SJSA1 (cell line): ENCODE measurements at regions not wholly inside any gene's neighbourhood (a gene's known extent, or its start where the extent isn't known, plus 50 kb on each side); places are given as distances from the start of the nearest gene placed in this dataset.
A peak's percentile ranks its signal among the peaks of the same experiment; 100 is the strongest.
"Not testable (repeated sequence)": the region's sequence is repeated elsewhere in the genome, so short reads cannot be mapped to it uniquely, and the experiment has no call there.

Experiments
- DNase-seq, 2 experiments: peaks; one replicate each; pipeline ENCODE4 v3.0.0-alpha.2; 2015 to 2020; ENCODE audit warnings: low spot score in 2 of 2, low read depth in 1 of 2
- H3K27ac ChIP-seq: fragments of 250-450 bp; sonication (Bioruptor Pico); 2 replicates; pipeline ENCODE4 v1.5.1; 2020; ENCODE audit warnings: mild to moderate bottlenecking, moderate library complexity
- H3K27me3 ChIP-seq: fragments of 250-450 bp; sonication (Bioruptor Pico); replicated peaks from 2 replicates; pipeline ENCODE4 v1.5.1; 2020; ENCODE audit warnings: mild to moderate bottlenecking, moderate library complexity
- H3K36me3 ChIP-seq: fragments of 250-450 bp; sonication (Bioruptor Pico); 2 replicates; pipeline ENCODE4 v1.5.1; 2020; ENCODE audit warnings: mild to moderate bottlenecking
- H3K4me1 ChIP-seq: fragments of 250-450 bp; sonication (Bioruptor Pico); replicated peaks from 2 replicates; pipeline ENCODE4 v1.6.1; 2021; ENCODE audit warnings: mild to moderate bottlenecking
- H3K4me3 ChIP-seq: fragments of 250-450 bp; sonication (Bioruptor Pico); 2 replicates; pipeline ENCODE4 v1.5.1; 2020; ENCODE audit warnings: mild to moderate bottlenecking
- H3K9me3 ChIP-seq: fragments of 250-450 bp; sonication (Bioruptor Pico); replicated peaks from 2 replicates; pipeline ENCODE4 v1.5.1; 2020; ENCODE audit warnings: mild to moderate bottlenecking

DNA sequence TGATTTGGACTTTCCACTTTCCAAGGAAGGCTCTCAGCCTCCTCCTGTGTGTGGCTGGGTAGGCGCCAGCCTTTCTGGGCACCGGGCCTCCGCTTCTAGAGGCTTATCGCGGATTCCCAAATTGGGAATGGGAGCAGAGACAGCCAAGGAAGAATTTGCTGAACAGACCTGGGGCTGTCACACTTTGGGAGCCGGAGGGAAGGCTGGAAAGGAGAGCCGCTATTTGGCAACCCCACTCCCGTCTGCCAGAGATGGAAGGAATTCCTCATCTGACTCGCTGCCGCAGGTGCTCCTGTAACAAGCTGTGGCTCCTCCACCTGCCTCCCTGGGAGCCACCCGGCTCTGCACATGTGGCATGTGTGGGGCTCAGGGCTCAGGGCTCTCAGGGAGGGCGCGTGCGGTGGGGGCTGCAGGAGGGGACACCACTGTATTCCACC lies 50.8 kb upstream of the ECHDC3 start:
- Histone ChIP-seq H3K27ac (no peak overlapping the region), H3K4me1 (no peaks in the 10 kb centered on the region), H3K9me3 (no peaks in the 10 kb centered on the region), H3K36me3 (no peaks in the 10 kb centered on the region), H3K4me3 (no peak overlapping the region), H3K27me3 (no peaks in the 10 kb centered on the region)
- DNase-seq = no peak

DNA sequence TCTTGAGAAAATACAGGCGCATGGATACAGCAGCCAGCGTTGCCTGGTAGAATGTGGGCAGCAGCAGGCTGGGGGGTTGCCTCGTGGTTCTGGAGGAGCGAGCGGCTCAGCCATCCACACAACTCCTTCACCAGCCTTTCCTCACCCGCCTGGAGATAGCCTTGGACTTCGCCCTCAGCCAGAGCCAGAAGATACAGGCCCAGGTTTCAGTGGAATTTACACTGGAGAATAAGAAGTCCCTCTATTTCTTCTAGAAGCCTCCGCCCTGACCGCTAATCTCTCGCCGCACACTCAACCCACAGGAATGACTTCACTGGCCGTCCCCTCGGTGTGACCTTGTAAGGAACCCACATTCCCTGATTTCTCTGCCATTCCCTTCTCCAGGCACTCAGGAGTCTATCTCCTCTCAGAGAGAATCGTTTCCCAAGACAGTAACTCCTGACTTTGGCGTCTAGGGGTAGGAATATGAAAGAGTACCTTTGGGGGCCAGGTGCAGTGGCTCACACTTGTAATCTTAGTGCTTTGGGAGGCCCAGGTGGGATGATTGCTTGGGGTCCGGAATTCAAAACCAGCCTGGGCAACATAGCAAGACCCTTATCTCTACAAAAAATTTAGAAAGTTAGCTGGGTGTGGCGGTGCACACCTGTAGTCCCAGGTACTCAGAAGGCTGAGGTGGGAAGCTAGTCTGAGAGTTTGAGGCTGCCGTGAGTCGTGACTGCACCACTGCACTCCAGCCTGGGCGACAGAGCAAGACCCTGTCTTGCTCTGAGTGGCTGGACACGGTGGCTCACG lies 52.0 kb upstream of the ECHDC3 start:
- DNase-seq = no peak
- no peaks in the 10 kb centered on the region for H3K36me3 ChIP-seq

DNA sequence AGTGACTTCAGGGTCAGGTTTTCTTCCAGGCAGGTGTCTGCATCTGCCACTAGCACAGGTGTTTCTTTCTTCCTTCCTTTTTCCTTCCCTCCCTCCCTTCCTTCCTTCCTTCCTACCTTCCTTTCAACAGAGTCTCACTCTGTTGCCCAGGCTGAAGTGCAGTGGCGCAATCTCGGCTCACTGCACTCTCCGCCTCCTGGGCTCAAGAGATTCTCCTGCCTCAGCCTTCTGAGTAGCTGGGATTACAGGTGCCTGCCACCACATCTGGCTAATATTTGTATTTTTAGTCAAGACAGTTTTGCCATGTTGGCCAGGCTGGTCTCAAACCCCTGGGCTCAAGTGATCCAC lies 53.8 kb upstream of the ECHDC3 start:
- H3K9me3 ChIP-seq, H3K36me3 ChIP-seq, H3K27me3 ChIP-seq, H3K27ac ChIP-seq, DNase-seq, H3K4me3 ChIP-seq: not testable (repeated sequence)
- H3K4me1 ChIP-seq = peaks cover 14% of the 10 kb centered on the region

More for the DNA sequence above, 52.0 kb upstream of the ECHDC3 start:
- H3K4me1 ChIP-seq = peaks cover 8% of the 10 kb centered on the region
- H3K27ac ChIP-seq = no peak overlapping the region
- H3K4me3 ChIP-seq = no peak overlapping the region
- H3K27me3 ChIP-seq = no peaks in the 10 kb centered on the region
- no peaks in the 10 kb centered on the region for H3K9me3 ChIP-seq

DNA sequence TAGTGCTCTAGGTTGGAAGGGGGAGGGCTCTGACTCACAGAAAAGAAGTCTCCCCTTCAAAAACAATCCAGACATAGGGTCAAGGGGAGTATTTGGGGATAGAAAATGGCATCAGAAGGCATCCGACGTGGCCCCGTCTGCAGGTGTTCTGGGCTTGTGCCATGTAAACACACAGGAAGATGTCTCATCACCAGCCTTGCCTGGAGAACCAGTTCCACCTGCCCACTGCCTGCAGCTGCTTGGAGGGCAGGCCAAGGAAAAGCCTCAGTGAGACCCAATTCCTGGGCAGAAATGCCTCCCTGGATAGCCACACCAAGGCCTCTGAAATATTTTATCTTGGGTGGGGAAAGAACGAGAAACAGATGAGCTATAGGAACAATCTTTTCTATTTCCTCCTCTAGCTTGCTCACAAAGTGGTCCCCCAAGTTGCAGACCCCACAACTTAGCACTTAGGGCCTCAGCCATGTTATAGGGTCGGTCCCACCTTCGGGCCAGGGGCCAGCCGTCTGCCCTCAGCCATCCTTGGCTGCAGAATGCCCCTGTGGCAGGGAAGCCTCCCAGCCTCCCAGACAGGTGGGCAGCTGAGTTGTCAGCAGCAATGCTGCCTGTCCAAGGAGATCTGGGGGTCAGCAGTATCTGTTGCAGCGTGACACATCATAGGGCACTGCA lies 54.3 kb upstream of the ECHDC3 start:
- Histone ChIP-seq H3K9me3 (no peaks in the 10 kb centered on the region), H3K27ac (no peak overlapping the region), H3K4me3 (no peak overlapping the region), H3K4me1 (peaks cover 14% of the 10 kb centered on the region), H3K27me3 (no peaks in the 10 kb centered on the region), H3K36me3 (no peaks in the 10 kb centered on the region)
- no peak for DNase-seq

DNA sequence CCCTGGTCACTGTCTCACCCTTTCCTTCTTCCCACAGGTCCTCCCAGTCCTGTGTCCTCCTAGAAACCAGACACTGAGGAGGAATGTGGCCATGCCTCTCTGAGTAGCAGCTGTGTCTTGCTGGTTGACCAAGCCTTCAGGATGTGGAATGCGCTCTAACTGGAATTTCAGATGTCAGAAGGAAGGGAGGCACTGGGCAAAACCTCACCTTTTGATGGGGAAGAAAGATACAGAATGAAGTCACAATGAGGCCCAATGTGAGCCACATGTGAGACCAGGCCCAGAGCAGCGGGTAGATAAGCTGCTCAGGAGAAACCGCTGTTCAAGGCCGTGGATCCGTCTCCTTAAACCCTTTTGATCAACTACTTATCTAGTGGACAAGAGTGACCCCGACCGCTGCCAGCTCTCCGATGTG lies 54.8 kb upstream of the ECHDC3 start:
- H3K27me3 ChIP-seq = no peaks in the 10 kb centered on the region
- no peak overlapping the region for H3K4me3 ChIP-seq
- no peaks in the 10 kb centered on the region for H3K36me3 ChIP-seq
- H3K9me3 ChIP-seq = no peaks in the 10 kb centered on the region
- H3K4me1 ChIP-seq = peaks cover 14% of the 10 kb centered on the region
- H3K27ac ChIP-seq = no peak overlapping the region
- no peak for DNase-seq

DNA sequence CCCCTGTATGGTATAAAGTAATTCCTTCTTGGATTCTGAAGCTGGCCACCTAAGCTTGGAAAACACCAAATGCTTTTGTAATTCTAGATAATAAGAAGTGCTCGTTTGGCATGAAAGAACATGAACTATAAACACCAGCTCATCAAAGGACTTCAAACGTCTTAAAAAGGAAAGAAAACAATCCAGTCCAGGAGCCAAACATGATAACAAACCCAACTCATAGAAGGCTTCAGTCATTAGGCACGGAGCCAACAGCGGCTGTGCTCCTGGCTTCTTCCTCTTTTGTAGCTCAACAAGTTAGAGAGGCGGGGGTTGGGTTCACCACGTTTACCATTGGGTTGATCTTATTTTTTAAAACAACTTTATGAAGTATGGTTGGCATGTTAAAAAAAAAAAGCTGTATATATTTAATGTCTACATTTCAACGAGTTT lies 56.4 kb upstream of the ECHDC3 start:
- no peaks in the 10 kb centered on the region for H3K27me3 ChIP-seq
- no peaks in the 10 kb centered on the region for H3K9me3 ChIP-seq
- peaks cover 14% of the 10 kb centered on the region for H3K4me1 ChIP-seq
- H3K4me3 ChIP-seq = no peak overlapping the region
- no peak overlapping the region for H3K27ac ChIP-seq
- peak in 1 of 2 experiments; percentile 18 for DNase-seq
- no peaks in the 10 kb centered on the region for H3K36me3 ChIP-seq

DNA sequence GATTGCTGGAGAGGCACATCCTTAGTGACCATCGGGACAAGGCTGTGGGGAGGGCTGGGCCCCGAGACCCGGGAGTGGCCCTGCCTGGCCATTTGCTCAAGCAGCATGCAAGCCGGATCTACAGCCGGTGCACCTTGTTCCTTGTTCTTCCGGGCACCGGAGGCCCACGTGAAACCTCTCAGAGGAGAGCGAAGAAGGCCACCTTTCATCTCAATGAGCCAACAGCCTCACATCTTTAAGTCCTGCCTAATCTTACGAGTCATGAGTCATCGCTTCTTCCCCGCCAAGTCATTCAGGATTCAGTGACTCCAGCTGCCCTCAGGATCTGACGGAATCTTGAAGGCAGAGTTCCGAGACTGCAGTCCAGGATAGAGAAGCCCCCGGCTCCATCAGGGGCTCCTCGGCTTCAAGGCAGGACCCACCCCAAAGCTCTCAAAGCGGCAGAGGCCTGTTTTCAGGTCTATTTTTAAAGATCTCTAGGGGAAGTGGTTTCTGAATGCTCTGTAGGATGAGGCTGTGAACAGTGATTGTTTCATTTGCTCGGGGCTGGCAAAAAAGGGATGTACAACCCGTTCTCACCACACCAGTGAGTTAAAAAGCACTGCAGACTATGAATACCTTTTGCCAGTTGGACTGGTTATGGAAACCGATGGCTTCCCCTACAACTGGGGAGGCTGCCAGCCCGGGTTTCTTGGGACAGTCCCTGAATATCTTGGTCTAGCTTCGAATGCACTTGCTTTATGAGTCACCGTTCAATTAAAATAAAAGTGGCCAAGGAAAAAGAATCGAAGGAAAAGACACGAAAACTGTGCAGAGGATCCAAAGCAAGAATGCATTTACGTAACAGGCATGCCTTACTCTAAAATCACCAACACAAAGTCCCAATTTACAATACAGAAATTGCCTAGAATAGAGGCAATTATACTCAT lies 57.2 kb upstream of the ECHDC3 start:
- peaks cover 14% of the 10 kb centered on the region for H3K4me1 ChIP-seq
- H3K36me3 ChIP-seq = no peaks in the 10 kb centered on the region
- H3K4me3 ChIP-seq = peak overlapping the region; percentile 18
- DNase-seq = peak; percentile 57
- H3K9me3 ChIP-seq = no peaks in the 10 kb centered on the region
- no peaks in the 10 kb centered on the region for H3K27me3 ChIP-seq
- H3K27ac ChIP-seq = no peak overlapping the region

DNA sequence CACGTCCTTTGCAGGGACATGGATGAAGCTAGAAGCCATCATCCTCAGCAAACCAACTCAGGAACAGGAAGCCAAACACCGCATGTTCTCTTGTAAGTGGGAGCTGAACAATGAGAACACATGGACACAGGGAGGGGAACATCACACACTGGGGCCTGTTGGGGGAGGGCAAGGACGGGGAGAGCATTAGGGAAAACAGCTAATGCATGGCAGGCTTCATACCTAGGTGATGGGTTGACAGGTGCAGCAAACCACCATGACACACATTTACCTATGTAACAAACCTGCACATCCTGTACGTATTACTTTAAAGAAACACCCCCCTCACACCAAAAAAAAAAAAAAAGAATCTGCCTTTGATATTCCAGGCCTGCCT lies 57.9 kb upstream of the ECHDC3 start:
- not testable (repeated sequence) for H3K27me3 ChIP-seq, H3K4me3 ChIP-seq

DNA sequence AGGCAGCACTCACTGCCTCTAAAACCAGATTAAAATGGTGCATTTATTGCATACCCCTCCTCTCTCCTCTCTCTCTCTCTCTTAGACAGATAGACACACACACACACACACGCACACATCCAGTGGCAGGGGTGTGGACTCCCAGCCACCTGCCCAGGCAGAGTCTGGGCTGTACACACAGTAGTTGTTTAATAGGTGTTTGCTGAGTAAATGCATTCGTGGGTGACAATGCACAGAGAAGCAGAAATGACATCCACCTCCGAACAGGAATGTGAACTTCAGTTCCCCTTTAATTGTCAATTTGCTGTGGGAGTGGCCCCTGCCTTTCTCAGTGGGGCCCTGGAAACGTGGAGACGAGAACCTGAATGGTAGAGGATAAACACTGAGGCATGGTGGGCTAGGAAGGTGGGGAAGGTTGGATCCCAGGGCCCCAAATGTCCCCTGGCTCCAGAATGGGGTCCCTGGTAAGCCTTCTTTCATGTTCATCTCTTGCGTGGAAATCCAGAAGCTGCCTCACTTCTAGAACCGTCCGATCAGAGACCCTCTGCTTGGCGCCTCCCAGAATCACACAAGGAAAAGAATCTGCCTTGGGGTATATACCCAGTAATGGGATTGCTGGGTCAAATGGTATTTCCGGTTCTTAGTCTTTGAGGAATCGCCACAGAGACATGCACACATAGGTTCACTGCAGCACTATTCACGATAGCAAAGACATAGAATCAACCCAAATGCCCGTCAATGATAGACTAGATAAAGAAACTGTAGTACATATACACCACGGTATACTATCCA lies 58.5 kb upstream of the ECHDC3 start:
- Histone ChIP-seq H3K27ac (no peak overlapping the region), H3K4me1 (peaks cover 14% of the 10 kb centered on the region), H3K9me3 (no peaks in the 10 kb centered on the region), H3K36me3 (no peaks in the 10 kb centered on the region), H3K27me3 (0 out of 2 replicates have a peak, but pooled peaks cover 5% of the 10 kb centered on the region), H3K4me3 (no peak overlapping the region)
- DNase-seq = no peak

More for the DNA sequence above, 57.9 kb upstream of the ECHDC3 start:
- H3K36me3 ChIP-seq, H3K27ac ChIP-seq, DNase-seq, H3K9me3 ChIP-seq: not testable (repeated sequence)
- H3K4me1 ChIP-seq = peaks cover 14% of the 10 kb centered on the region

DNA sequence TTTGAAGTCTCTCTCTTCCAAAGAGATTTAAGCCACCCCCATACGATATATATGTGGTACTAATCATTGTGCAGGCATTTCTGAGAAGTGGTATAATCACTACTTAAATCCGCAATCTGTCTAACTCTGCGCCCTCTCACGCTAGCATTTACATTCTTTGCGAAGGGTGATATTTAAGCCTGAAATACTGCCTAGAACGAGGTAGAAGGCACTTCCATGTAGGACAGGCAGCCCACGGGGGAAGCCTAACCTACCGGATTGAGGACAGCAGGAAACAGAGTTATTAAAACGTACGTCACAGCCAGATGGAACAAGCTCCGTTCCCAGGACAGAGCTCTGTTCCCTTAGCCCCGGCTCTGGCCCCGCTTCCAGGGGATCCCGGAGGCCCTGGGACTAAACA lies 59.3 kb upstream of the ECHDC3 start:
- Histone ChIP-seq H3K4me1 (peaks cover 14% of the 10 kb centered on the region), H3K27me3 (peaks cover 5% of the 10 kb centered on the region; the same call in 1 of the 2 replicates), H3K9me3 (no peaks in the 10 kb centered on the region), H3K27ac (no peak overlapping the region), H3K4me3 (no peak overlapping the region), H3K36me3 (no peaks in the 10 kb centered on the region)
- no peak for DNase-seq

DNA sequence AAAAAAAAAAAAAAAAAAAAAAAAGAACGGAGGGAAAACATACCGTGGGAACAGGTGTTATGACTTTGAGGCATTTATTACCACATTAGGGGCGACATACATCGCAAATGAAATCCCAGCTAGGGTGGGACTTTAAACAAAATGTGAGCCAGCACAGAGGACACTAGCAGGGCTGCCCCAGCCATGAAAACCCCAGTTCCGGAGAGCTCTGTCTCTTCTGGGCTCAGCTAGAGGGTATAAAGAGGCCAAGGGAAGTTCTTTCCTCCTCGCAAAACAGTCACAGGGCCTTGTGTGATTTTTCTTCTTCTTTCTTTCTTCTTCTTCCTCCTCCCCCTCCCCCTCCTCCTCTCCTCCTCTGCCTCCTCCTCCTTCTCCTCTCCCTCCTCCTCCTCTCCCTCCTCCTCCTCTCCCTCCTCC lies 59.9 kb upstream of the ECHDC3 start:
- no peak for DNase-seq
- H3K36me3 ChIP-seq = no peaks in the 10 kb centered on the region

DNA sequence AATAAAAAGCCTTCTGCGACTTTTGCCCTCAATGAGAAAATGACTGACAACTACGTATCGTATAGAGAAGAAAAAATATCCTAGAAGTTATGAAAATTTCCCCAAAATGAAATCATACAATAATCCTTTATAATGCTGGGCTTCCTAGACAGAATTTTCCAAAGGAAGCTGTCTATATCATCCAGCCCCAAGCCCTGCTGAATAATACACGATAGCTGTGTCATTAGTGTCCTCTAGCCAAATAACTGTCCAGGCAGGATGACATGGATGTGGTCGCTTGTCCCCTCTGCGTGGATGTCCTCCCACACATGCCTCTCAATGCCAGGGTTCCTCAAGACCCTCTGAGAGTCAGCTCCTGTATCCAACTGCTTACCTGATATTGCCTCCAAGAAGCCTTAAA lies 61.7 kb upstream of the ECHDC3 start:
- Histone ChIP-seq H3K27me3 (peaks cover 5% of the 10 kb centered on the region; the same call in 1 of the 2 replicates), H3K9me3 (no peaks in the 10 kb centered on the region), H3K27ac (no peak overlapping the region), H3K4me3 (no peak overlapping the region), H3K36me3 (no peaks in the 10 kb centered on the region), H3K4me1 (peaks cover 9% of the 10 kb centered on the region)
- no peak for DNase-seq

More for the DNA sequence above, 59.9 kb upstream of the ECHDC3 start:
- Histone ChIP-seq H3K27me3 (peaks cover 5% of the 10 kb centered on the region; the same call in 1 of the 2 replicates), H3K4me3 (no peak overlapping the region), H3K27ac (no peak overlapping the region), H3K4me1 (peaks cover 14% of the 10 kb centered on the region), H3K9me3 (no peaks in the 10 kb centered on the region)

DNA sequence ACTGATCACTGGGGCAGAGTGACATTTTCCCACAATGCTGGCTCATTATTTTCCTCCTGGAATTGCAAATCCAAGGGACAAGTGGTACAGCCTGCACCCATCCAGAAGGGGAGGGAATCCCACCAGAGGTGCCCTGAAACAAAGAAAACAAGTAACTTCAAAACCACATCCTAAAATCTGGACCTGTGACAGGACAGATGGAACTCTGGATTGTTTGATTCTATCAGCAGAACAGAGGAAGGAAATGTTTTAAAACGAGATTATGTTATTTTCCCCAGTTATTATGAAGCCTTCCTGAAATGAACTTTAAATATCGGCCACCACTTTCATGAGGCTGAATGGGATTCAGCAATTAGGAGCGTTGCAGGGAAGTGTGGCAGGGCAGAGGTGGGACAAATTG lies 62.2 kb upstream of the ECHDC3 start:
- peaks cover 5% of the 10 kb centered on the region; the same call in 1 of the 2 replicates for H3K27me3 ChIP-seq
- no peak for DNase-seq

More for the DNA sequence above, 62.2 kb upstream of the ECHDC3 start:
- H3K36me3 ChIP-seq = no peaks in the 10 kb centered on the region
- H3K4me3 ChIP-seq = no peak overlapping the region
- no peaks in the 10 kb centered on the region for H3K9me3 ChIP-seq
- peaks cover 4% of the 10 kb centered on the region for H3K4me1 ChIP-seq
- no peak overlapping the region for H3K27ac ChIP-seq
